Thoracic aorta (tissue), 2 donors: ENCODE measurements at regions not wholly inside any gene's neighbourhood (a gene's known extent, or its start where the extent isn't known, plus 50 kb on each side); places are given as distances from the start of the nearest gene placed in this dataset.

ENCODE experiments used
- ATAC-seq: fragments of 150-250 bp; one replicate; pipeline ENCODE4 v1.8.0; 2017; ENCODE audit warnings: low read depth; ENCODE audit not compliant: insufficient number of reproducible peaks, low FRiP score
- DNase-seq: peaks from one replicate; pipeline ENCODE4 v3.0.0-alpha.2; 2020; ENCODE audit warnings: low spot score
- H3K27ac ChIP-seq, 2 donors: fragments of 200-600 bp; sonication (generic); 1 replicate in 1 of 2; 2 replicates in 1 of 2; pipeline ENCODE4 v1.5.1; 2016; ENCODE audit warnings: mild to moderate bottlenecking in 2 of 2, moderate library complexity in 2 of 2
- H3K27me3 ChIP-seq: fragments of 200-600 bp; sonication (generic); replicated peaks from 2 replicates; pipeline ENCODE4 v1.6.0; 2016; ENCODE audit warnings: mild to moderate bottlenecking; ENCODE audit not compliant: insufficient read depth
- H3K36me3 ChIP-seq: fragments of 200-600 bp; sonication (generic); one replicate; pipeline ENCODE4 v1.5.1; 2016
- H3K4me1 ChIP-seq, 2 donors: fragments of 200-600 bp; sonication (generic); 1 replicate in 1 of 2; 2 replicates in 1 of 2; pipeline versions ENCODE4 v1.5.1 to v1.6.0; 2016; ENCODE audit warnings: low read depth in 2 of 2, mild to moderate bottlenecking in 1 of 2; ENCODE audit not compliant: control insufficient read depth in 1 of 2
- H3K4me3 ChIP-seq: fragments of 200-600 bp; sonication (generic); 2 replicates; pipeline ENCODE4 v1.5.1; 2016; ENCODE audit warnings: mild to moderate bottlenecking
- H3K9me3 ChIP-seq: fragments of 200-600 bp; sonication (generic); 2 replicates; pipeline ENCODE4 v1.5.1; 2016
- CTCF ChIP-seq: fragments of 200-600 bp; sonication (generic); IDR thresholded peaks from one replicate; pipeline ENCODE4 v1.5.1; 2019; ENCODE audit warnings: antibody characterized with exemption

GRCh38 chr10:81109200-81109752 lies 571.6 kb downstream of the SH2D4B start:
- H3K9me3 ChIP-seq: no peaks in the 10 kb centered on the region
- H3K4me1 ChIP-seq: no peaks in the 10 kb centered on the region
- ATAC-seq (no peak), DNase-seq (no peak)
- no peaks in the 10 kb centered on the region for H3K36me3 ChIP-seq
- H3K27ac ChIP-seq: no peak overlapping the region
- no peak for TF ChIP-seq CTCF
- no peak overlapping the region for H3K4me3 ChIP-seq
- H3K27me3 ChIP-seq: no peaks in the 10 kb centered on the region

- TF ChIP-seq CTCF: no peak
- no peak for DNase-seq
- Histone ChIP-seq H3K27ac (no peak overlapping the region), H3K9me3 (no peaks in the 10 kb centered on the region), H3K27me3 (no peaks in the 10 kb centered on the region), H3K4me1 (no peaks in the 10 kb centered on the region), H3K4me3 (no peak overlapping the region), H3K36me3 (no peaks in the 10 kb centered on the region)
- no peak for ATAC-seq
Observed at GRCh38 chr10:81116201-81116600, 578.5 kb downstream of the SH2D4B start.

GRCh38 chr10:81116990-81117389 lies 579.3 kb downstream of the SH2D4B start:
- no peak for TF ChIP-seq CTCF
- Histone ChIP-seq H3K27me3 (no peaks in the 10 kb centered on the region), H3K27ac (no peak overlapping the region), H3K36me3 (no peaks in the 10 kb centered on the region), H3K4me1 (no peaks in the 10 kb centered on the region), H3K4me3 (no peak overlapping the region), H3K9me3 (no peaks in the 10 kb centered on the region)
- DNase-seq: no peak
- ATAC-seq: no peak

- ATAC-seq: no peak
- Histone ChIP-seq H3K9me3 (no peaks in the 10 kb centered on the region), H3K36me3 (no peaks in the 10 kb centered on the region), H3K4me1 (no peaks in the 10 kb centered on the region), H3K4me3 (no peak overlapping the region), H3K27me3 (no peaks in the 10 kb centered on the region), H3K27ac (no peak overlapping the region)
- no peak for DNase-seq
- no peak for TF ChIP-seq CTCF
Observed at GRCh38 chr10:81127931-81128330, 590.2 kb downstream of the SH2D4B start.

GRCh38 chr10:81130014-81130413 lies 592.3 kb downstream of the SH2D4B start:
- no peak for ATAC-seq
- H3K4me1 ChIP-seq: no peaks in the 10 kb centered on the region
- H3K27ac ChIP-seq: no peak overlapping the region
- H3K27me3 ChIP-seq: no peaks in the 10 kb centered on the region
- no peak overlapping the region for H3K4me3 ChIP-seq
- H3K36me3 ChIP-seq: no peaks in the 10 kb centered on the region
- H3K9me3 ChIP-seq: no peaks in the 10 kb centered on the region
- TF ChIP-seq CTCF: no peak
- no peak for DNase-seq
